GM20000 (cell line): ENCODE measurements at regions not wholly inside any gene's neighbourhood (a gene's known extent, or its start where the extent isn't known, plus 50 kb on each side); places are given as distances from the start of the nearest gene placed in this dataset.

Source experiments
- DNase-seq: peaks from one replicate; pipeline ENCODE4 v3.0.0; 2012; ENCODE audit warnings: low spot score
- CTCF ChIP-seq: IDR thresholded peaks from 2 replicates; pipeline ENCODE4 v1.5.1; 2012; ENCODE audit warnings: mild to moderate bottlenecking, control low read depth; ENCODE audit errors: extremely low read depth, missing control alignments

GRCh38 chr2:65647249-65647842 is 214.9 kb upstream of the SPRED2 start:
- TF ChIP-seq CTCF = no peak
- DNase-seq = no peak

- DNase-seq = no peak
- TF ChIP-seq CTCF = no peak
Measured at GRCh38 chr2:65640793-65641103, 208.3 kb upstream of the SPRED2 start.

- DNase-seq = no peak
- TF ChIP-seq CTCF = no peak
Measured at GRCh38 chr2:65639156-65639864, 206.9 kb upstream of the SPRED2 start.

GRCh38 chr2:65638443-65638842 is 206.0 kb upstream of the SPRED2 start:
- DNase-seq = no peak
- no peak for TF ChIP-seq CTCF

- no peak for DNase-seq
- TF ChIP-seq CTCF = no peak
Measured at GRCh38 chr2:65636813-65637483, 204.5 kb upstream of the SPRED2 start.

GRCh38 chr2:65636024-65636423 is 203.6 kb upstream of the SPRED2 start:
- DNase-seq = no peak
- TF ChIP-seq CTCF = no peak

GRCh38 chr2:65634304-65634703 is 201.9 kb upstream of the SPRED2 start:
- no peak for TF ChIP-seq CTCF
- no peak for DNase-seq
